ENCODE measurements at regions not wholly inside any gene's neighbourhood (a gene's known extent, or its start where the extent isn't known, plus 50 kb on each side); places are given as distances from the start of the nearest gene placed in this dataset.
"Not testable (repeated sequence)": the region's sequence is repeated elsewhere in the genome, so short reads cannot be mapped to it uniquely, and the experiment has no call there.

DNA sequence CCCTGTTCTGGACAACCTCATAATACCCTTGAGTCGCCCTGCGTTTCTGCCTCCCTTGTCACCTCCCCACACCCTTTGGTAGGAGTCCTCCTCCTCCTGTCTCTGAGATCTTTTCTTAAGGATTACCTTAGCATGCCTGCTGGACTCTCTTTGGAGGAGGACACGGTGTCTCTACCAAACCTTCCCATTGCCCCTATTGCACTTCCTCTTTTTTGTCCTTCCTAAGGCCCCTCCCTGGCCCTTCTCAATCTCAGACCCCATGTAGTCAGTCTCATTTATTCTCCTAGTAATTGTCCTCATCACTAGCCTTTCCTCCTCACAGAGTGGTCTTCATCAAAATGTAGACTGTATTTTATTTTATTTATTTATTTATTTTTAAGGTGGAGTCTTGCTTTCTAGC is 335.0 kb upstream of the SFRP2 start:
- H3K4me3 ChIP-seq (ENCODE audit: low read depth, low read length) = no peak overlapping the region
- TF ChIP-seq CTCF (IDR thresholded peaks at IDR 0.05; ENCODE audit: borderline replicate concordance, insufficient read depth, low read depth, low read length) = no peak

DNA sequence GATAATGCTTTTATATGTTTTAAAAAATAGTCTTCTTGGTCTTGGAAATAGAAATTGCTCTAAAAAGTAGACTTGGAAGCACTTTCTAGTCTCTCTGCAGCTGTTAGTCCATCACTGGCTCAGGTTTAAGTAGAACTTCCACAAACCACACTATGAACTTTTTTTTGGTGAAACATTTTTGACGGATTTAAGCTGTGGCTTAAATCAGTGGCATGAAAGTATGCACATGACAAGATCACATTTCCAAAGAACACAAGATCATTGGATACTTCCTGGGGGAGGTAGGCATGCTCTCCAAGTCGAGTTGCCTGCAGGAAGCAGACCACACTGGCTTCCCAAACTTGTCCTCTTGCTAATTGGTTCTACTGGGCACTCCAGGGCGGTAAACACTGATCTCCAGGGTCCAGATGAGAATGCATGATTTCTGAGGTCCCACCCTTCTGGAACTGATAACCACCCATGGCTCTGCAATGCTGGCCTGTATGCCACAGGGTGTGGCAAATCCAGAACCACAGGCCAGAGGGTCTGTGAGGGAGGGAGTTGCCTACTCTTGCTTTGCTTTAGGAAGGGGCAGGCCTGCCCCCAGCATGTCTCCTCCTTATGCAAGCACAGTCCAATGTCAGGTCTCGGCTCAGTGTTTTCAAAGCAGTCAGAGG is 331.9 kb upstream of the SFRP2 start:
- no peak overlapping the region for H3K4me3 ChIP-seq (ENCODE audit: low read depth, low read length)
- TF ChIP-seq CTCF (IDR thresholded peaks at IDR 0.05; ENCODE audit: borderline replicate concordance, insufficient read depth, low read depth, low read length) = no peak

DNA sequence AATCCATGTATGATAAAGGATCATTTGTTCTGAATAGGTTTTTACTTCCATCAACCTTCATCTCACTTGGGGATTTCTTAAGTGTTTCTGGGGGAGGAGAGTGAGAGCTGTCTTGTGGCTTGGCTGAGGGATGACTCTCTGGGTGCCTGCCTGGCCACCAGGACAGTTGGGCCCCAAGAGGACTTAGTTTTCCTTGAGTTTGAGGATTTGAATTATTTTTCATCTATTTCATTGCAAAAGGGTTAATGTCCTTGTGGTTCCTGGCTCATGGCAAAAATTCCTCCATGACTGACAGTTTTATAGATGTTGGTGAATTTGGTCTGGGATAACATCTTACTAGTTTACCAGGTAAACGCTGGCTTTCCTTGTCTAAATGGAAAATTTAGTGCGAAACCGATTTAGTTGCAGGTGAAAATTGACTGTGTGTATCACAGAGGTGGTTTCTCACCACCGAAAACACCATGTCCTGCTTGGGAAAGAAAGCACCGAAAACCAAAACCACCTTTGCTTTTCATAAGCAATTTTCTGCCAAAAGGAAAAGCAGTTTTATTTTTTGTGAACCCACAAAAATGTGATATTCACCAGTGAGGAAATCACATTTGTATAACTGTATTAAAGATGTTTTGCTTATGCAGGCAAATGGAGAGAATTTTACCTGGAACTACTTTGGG is 331.3 kb upstream of the SFRP2 start:
- TF ChIP-seq CTCF (IDR thresholded peaks at IDR 0.05; ENCODE audit: borderline replicate concordance, insufficient read depth, low read depth, low read length) = no peak

GRCh38 chr4:154119317-154119716 is 330.4 kb upstream of the SFRP2 start:
- peak; percentile 29; the same call in 1 of the 2 replicates for TF ChIP-seq CTCF (IDR thresholded peaks at IDR 0.05; ENCODE audit: borderline replicate concordance, insufficient read depth, low read depth, low read length)

More for the DNA sequence above, 331.3 kb upstream of the SFRP2 start:
- no peak overlapping the region for H3K4me3 ChIP-seq (ENCODE audit: low read depth, low read length)

GRCh38 chr4:154117726-154118125 is 328.8 kb upstream of the SFRP2 start:
- not testable (repeated sequence) for H3K4me3 ChIP-seq (ENCODE audit: low read depth, low read length)

More at GRCh38 chr4:154119317-154119716, 330.4 kb upstream of the SFRP2 start:
- H3K4me3 ChIP-seq (ENCODE audit: low read depth, low read length) = no peak overlapping the region

GRCh38 chr4:154107337-154107736 is 318.5 kb upstream of the SFRP2 start:
- no peak overlapping the region for H3K4me3 ChIP-seq (ENCODE audit: low read depth, low read length)
- TF ChIP-seq CTCF (IDR thresholded peaks at IDR 0.05; ENCODE audit: borderline replicate concordance, insufficient read depth, low read depth, low read length) = no peak

GRCh38 chr4:154088741-154089140 is 299.9 kb upstream of the SFRP2 start:
- no peak for TF ChIP-seq CTCF (IDR thresholded peaks at IDR 0.05; ENCODE audit: borderline replicate concordance, insufficient read depth, low read depth, low read length)
- H3K4me3 ChIP-seq (ENCODE audit: low read depth, low read length) = no peak overlapping the region

Measured in GM12875 (cell line).